A673 (cell line): ENCODE measurements at regions not wholly inside any gene's neighbourhood (a gene's known extent, or its start where the extent isn't known, plus 50 kb on each side); places are given as distances from the start of the nearest gene placed in this dataset.

Experiments
- BruUV-seq: library from RNA; stranded (reverse); fragments of 400-500 nt; replicated peaks from 2 replicates; lab custom pipeline; 2021; lab: Mats Ljungman, UMichigan
- CTCF ChIA-PET: fragments of 300-600 bp; sonication (Branson Sonifier 250); formaldehyde crosslinking; loops from one replicate; lab custom pipeline; 2022; ENCODE audit warnings: antibody characterized with exemption; lab: Charles Lee
- POLR2A ChIA-PET: fragments of 300-600 bp; sonication (Branson Sonifier 250); formaldehyde crosslinking; loops from one replicate; lab custom pipeline; 2022; ENCODE audit warnings: antibody characterized with exemption; ENCODE audit not compliant: low non-redundant PET; lab: Charles Lee
- DNase-seq: peaks from one replicate; pipeline ENCODE4 v3.0.0-alpha.2; 2015; ENCODE audit warnings: low spot score
- H3K27ac ChIP-seq: fragments of 200-600 bp; sonication (generic); 2 replicates; pipeline ENCODE4 v1.5.1; 2016; ENCODE audit warnings: mixed run types, low read depth, mild to moderate bottlenecking, mixed read lengths, antibody characterized with exemption, low read length; ENCODE audit not compliant: poor library complexity, severe bottlenecking
- H3K27me3 ChIP-seq: fragments of 200-600 bp; sonication (generic); replicated peaks from 2 replicates; pipeline ENCODE4 v1.6.1; 2017; ENCODE audit warnings: mixed run types, low read depth, mild to moderate bottlenecking, mixed read lengths, antibody characterized with exemption, low read length; ENCODE audit not compliant: insufficient read depth, poor library complexity
- H3K36me3 ChIP-seq: fragments of 200-600 bp; sonication (generic); 2 replicates; pipeline ENCODE4 v1.6.1; 2016; ENCODE audit warnings: mixed run types, mild to moderate bottlenecking, mixed read lengths, antibody characterized with exemption, low read length; ENCODE audit not compliant: insufficient read depth, poor library complexity, severe bottlenecking
- H3K4me1 ChIP-seq: fragments of 200-600 bp; sonication (generic); 2 replicates; pipeline ENCODE4 v1.6.1; 2017; ENCODE audit warnings: mixed run types, mild to moderate bottlenecking, mixed read lengths, antibody characterized with exemption, low read length; ENCODE audit not compliant: insufficient read depth, poor library complexity, severe bottlenecking
- H3K4me3 ChIP-seq: fragments of 200-600 bp; sonication (generic); 2 replicates; pipeline ENCODE4 v1.5.1; 2016; ENCODE audit warnings: low read depth, mixed run types, mild to moderate bottlenecking, mixed read lengths, low read length; ENCODE audit not compliant: poor library complexity, severe bottlenecking
- H3K9me3 ChIP-seq: fragments of 200-600 bp; sonication (generic); 2 replicates; pipeline ENCODE4 v1.6.1; 2016; ENCODE audit warnings: mixed run types, low read depth, mild to moderate bottlenecking, mixed read lengths, antibody characterized with exemption, low read length; ENCODE audit not compliant: poor library complexity, severe bottlenecking
- CTCF ChIP-seq: fragments of 300-800, 200-600 bp; sonication (generic); conservative IDR thresholded peaks from 2 replicates; pipeline ENCODE4 v1.5.1; 2017; ENCODE audit warnings: low read depth, mild to moderate bottlenecking, antibody characterized with exemption, low read length, moderate library complexity, mixed read lengths
- EZH2 ChIP-seq: fragments of 200-600 bp; sonication (generic); IDR thresholded peaks from 2 replicates; pipeline ENCODE4 v1.6.1; 2017; ENCODE audit warnings: borderline replicate concordance, low read depth, mild to moderate bottlenecking, mixed read lengths, antibody characterized with exemption, low read length; ENCODE audit not compliant: poor library complexity, severe bottlenecking
- intact Hi-C: fragments of 100-400 bp; cut with micrococcal nuclease; formaldehyde crosslinking; loops from one replicate; pipeline ENCODE4 v1.10.0; 2022; ENCODE audit not compliant: unreplicated experiment

- POLR2A ChIA-PET: no interaction called here
- CTCF ChIA-PET: no interaction called here
Observed at GRCh38 chr10:109070492-109070891, 852.8 kb downstream of the XPNPEP1 start.

GRCh38 chr10:109067031-109067430 is 856.3 kb downstream of the XPNPEP1 start:
- ChIA-PET POLR2A (no interaction called here), CTCF (no interaction called here)
- DNase-seq: no peak
- TF ChIP-seq EZH2 (no peak), CTCF (no peak)
- Histone ChIP-seq H3K27ac (no peak overlapping the region), H3K4me3 (no peak overlapping the region), H3K36me3 (no peaks in the 10 kb centered on the region), H3K4me1 (peaks cover 3% of the 10 kb centered on the region), H3K9me3 (no peaks in the 10 kb centered on the region), H3K27me3 (no peaks in the 10 kb centered on the region)
- intact Hi-C loops: no loop called here
- no TSS peak for BruUV-seq

More at GRCh38 chr10:109070492-109070891, 852.8 kb downstream of the XPNPEP1 start:
- no peak for DNase-seq
- H3K36me3 ChIP-seq: no peaks in the 10 kb centered on the region
- no TSS peak for BruUV-seq
- H3K27me3 ChIP-seq: no peaks in the 10 kb centered on the region
- no peak overlapping the region for H3K27ac ChIP-seq
- intact Hi-C loops: no loop called here
- no peaks in the 10 kb centered on the region for H3K9me3 ChIP-seq
- H3K4me3 ChIP-seq: no peak overlapping the region
- H3K4me1 ChIP-seq: peaks cover 3% of the 10 kb centered on the region
- no peak for TF ChIP-seq EZH2
- TF ChIP-seq CTCF: no peak

GRCh38 chr10:109065821-109066220 is 857.5 kb downstream of the XPNPEP1 start:
- Histone ChIP-seq H3K27ac (no peak overlapping the region), H3K36me3 (no peaks in the 10 kb centered on the region), H3K27me3 (no peaks in the 10 kb centered on the region), H3K9me3 (no peaks in the 10 kb centered on the region), H3K4me3 (no peak overlapping the region), H3K4me1 (no peaks in the 10 kb centered on the region)
- ChIA-PET POLR2A (no interaction called here), CTCF (no interaction called here)
- TF ChIP-seq EZH2 (no peak), CTCF (no peak)
- no TSS peak for BruUV-seq
- intact Hi-C loops: no loop called here
- no peak for DNase-seq
